Rectal smooth muscle tissue (tissue), 1 donor: ENCODE measurements at regions not wholly inside any gene's neighbourhood (a gene's known extent, or its start where the extent isn't known, plus 50 kb on each side); places are given as distances from the start of the nearest gene placed in this dataset.

ENCODE experiments used
- H3K27ac ChIP-seq: one replicate; pipeline ENCODE4 v1.7.0; 2013; ENCODE audit warnings: low read depth, low read length, inconsistent platforms
- H3K27me3 ChIP-seq: one replicate; pipeline ENCODE4 v1.7.0; 2013; ENCODE audit warnings: low read length; ENCODE audit not compliant: control insufficient read depth, insufficient read depth
- H3K36me3 ChIP-seq: one replicate; pipeline ENCODE4 v1.7.0; 2013; ENCODE audit warnings: low read length; ENCODE audit not compliant: control insufficient read depth, insufficient read depth
- H3K4me1 ChIP-seq: one replicate; pipeline ENCODE4 v1.7.0; 2013; ENCODE audit warnings: low read length; ENCODE audit not compliant: control insufficient read depth, insufficient read depth
- H3K4me3 ChIP-seq: one replicate; pipeline ENCODE4 v1.7.0; 2013; ENCODE audit warnings: low read length
- H3K9ac ChIP-seq: one replicate; pipeline ENCODE4 v1.7.0; 2013; ENCODE audit warnings: low read length

DNA sequence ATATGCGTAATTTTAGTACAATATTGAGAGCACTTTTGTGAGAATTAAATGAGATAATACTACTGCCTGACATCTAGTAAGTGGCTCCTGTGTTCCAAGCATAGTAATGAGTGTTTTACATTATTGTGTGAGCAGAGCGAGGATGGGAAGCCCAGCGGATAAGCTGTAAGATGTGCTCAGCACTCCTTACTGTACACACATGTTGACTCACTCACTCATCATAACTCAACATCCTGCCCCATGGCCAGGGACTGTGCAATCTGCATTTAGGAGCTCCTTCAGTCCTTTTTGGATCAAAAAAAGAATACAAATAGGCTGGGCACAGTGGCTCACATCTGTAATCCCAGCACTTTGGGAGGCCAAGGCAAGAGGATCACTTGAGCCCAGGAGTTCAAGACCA lies 72.9 kb upstream of the NEBL start:
- Histone ChIP-seq H3K36me3 (no peaks in the 10 kb centered on the region), H3K9ac (no peak overlapping the region), H3K4me1 (no peaks in the 10 kb centered on the region)

GRCh38 chr10:20966426-20966825 lies 69.3 kb upstream of the NEBL start:
- H3K27me3 ChIP-seq = no peaks in the 10 kb centered on the region
- H3K4me1 ChIP-seq = no peaks in the 10 kb centered on the region
- H3K4me3 ChIP-seq = no peak overlapping the region
- no peak overlapping the region for H3K9ac ChIP-seq
- no peaks in the 10 kb centered on the region for H3K36me3 ChIP-seq
- no peak overlapping the region for H3K27ac ChIP-seq

More for the DNA sequence above, 72.9 kb upstream of the NEBL start:
- no peak overlapping the region for H3K27ac ChIP-seq
- H3K27me3 ChIP-seq = no peaks in the 10 kb centered on the region
- no peak overlapping the region for H3K4me3 ChIP-seq

- Histone ChIP-seq H3K36me3 (no peaks in the 10 kb centered on the region), H3K27me3 (no peaks in the 10 kb centered on the region), H3K27ac (no peak overlapping the region), H3K9ac (no peak overlapping the region), H3K4me3 (no peak overlapping the region), H3K4me1 (no peaks in the 10 kb centered on the region)
These were observed 66.8 kb upstream of the NEBL start for GRCh38 chr10:20963721-20964595.

- Histone ChIP-seq H3K4me1 (no peaks in the 10 kb centered on the region), H3K27ac (no peak overlapping the region), H3K36me3 (no peaks in the 10 kb centered on the region), H3K9ac (no peak overlapping the region), H3K4me3 (no peak overlapping the region), H3K27me3 (no peaks in the 10 kb centered on the region)
These were observed 65.9 kb upstream of the NEBL start for GRCh38 chr10:20963056-20963455.

- Histone ChIP-seq H3K27me3 (no peaks in the 10 kb centered on the region), H3K4me1 (no peaks in the 10 kb centered on the region), H3K27ac (no peak overlapping the region), H3K9ac (no peak overlapping the region), H3K4me3 (no peak overlapping the region), H3K36me3 (no peaks in the 10 kb centered on the region)
These were observed 65.1 kb upstream of the NEBL start for GRCh38 chr10:20962165-20962564.

DNA sequence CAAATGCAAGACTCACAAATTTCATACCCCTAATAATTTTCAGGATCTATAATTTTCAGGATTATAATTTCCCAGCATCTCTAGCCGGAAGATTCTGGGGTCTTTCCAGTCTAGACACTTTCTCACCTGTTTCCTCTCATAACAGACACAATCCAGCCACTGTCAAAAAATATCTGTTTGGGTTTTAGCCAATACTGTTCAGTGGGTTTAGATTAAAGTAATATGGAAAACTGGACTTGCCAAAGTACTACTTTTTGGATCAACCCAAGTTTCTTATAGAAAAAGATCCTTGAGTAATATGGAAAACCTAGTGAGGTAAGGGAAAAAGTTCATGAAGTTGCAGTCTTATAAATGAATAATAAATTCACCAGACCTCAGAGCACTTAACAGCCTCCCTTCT lies 62.1 kb upstream of the NEBL start:
- no peak overlapping the region for H3K27ac ChIP-seq
- H3K36me3 ChIP-seq = no peaks in the 10 kb centered on the region
- H3K27me3 ChIP-seq = no peaks in the 10 kb centered on the region
- H3K9ac ChIP-seq = no peak overlapping the region
- no peak overlapping the region for H3K4me3 ChIP-seq
- no peaks in the 10 kb centered on the region for H3K4me1 ChIP-seq

GRCh38 chr10:20958764-20959163 lies 61.7 kb upstream of the NEBL start:
- H3K4me1 ChIP-seq = no peaks in the 10 kb centered on the region
- no peaks in the 10 kb centered on the region for H3K36me3 ChIP-seq
- no peak overlapping the region for H3K27ac ChIP-seq
- no peaks in the 10 kb centered on the region for H3K27me3 ChIP-seq
- H3K4me3 ChIP-seq = no peak overlapping the region
- H3K9ac ChIP-seq = no peak overlapping the region

- H3K4me1 ChIP-seq = no peaks in the 10 kb centered on the region
- H3K9ac ChIP-seq = no peak overlapping the region
- no peaks in the 10 kb centered on the region for H3K36me3 ChIP-seq
- no peak overlapping the region for H3K27ac ChIP-seq
- H3K4me3 ChIP-seq = no peak overlapping the region
- no peaks in the 10 kb centered on the region for H3K27me3 ChIP-seq
These were observed 61.1 kb upstream of the NEBL start for GRCh38 chr10:20958225-20958624.

- Histone ChIP-seq H3K4me3 (no peak overlapping the region), H3K9ac (no peak overlapping the region), H3K4me1 (no peaks in the 10 kb centered on the region), H3K27ac (no peak overlapping the region), H3K27me3 (no peaks in the 10 kb centered on the region), H3K36me3 (no peaks in the 10 kb centered on the region)
These were observed 60.6 kb upstream of the NEBL start for GRCh38 chr10:20957744-20958143.

DNA sequence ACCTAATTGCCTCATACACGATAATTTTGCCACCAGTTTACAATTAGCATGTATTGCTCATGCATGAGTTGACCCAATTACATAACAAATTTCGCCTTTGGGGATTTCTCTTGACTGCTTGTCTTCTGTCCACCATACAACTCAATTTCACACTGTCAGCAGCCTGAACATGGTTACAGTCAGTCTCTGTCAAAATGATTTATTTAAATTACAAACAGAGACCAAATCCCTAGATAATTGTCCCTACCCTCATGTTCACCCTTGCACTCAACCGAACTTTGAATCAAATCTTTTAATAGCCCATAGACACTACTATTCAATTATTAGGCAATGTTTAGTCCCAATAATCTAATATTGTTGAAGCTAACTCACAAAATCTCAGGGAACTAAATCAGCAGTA lies 59.7 kb upstream of the NEBL start:
- no peak overlapping the region for H3K27ac ChIP-seq
- no peak overlapping the region for H3K9ac ChIP-seq
- H3K4me3 ChIP-seq = no peak overlapping the region
- no peaks in the 10 kb centered on the region for H3K36me3 ChIP-seq
- no peaks in the 10 kb centered on the region for H3K27me3 ChIP-seq
- H3K4me1 ChIP-seq = no peaks in the 10 kb centered on the region

DNA sequence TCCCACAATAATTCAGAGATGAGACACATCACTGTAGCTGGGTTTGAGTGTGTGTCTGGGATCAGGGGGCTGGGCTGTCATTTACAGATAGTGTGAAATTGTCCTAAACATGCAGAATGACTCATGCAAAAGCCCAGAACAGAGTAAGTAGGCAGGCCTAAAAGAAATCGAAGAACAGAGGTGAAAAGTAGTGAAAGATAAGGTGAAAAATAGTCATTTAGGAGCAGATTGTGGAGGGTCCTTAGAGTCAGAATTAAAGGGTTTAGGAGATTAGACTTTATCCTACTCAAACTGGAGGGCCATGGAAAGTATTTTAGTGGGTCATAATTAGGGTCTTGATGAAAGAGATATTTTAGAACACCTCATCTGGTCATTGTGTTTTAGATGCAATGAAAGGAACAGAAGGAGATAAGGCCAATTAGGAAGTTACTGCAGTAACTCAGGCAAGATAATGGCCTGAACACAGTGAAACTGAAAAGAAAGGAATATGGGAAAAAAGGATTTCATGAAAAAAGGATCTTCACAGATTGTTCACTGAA lies 58.3 kb upstream of the NEBL start:
- Histone ChIP-seq H3K27me3 (no peaks in the 10 kb centered on the region), H3K9ac (no peak overlapping the region), H3K27ac (no peak overlapping the region), H3K4me1 (no peaks in the 10 kb centered on the region), H3K36me3 (no peaks in the 10 kb centered on the region), H3K4me3 (no peak overlapping the region)

GRCh38 chr10:20954519-20954918 lies 57.4 kb upstream of the NEBL start:
- Histone ChIP-seq H3K9ac (no peak overlapping the region), H3K36me3 (no peaks in the 10 kb centered on the region), H3K4me3 (no peak overlapping the region), H3K27ac (no peak overlapping the region), H3K27me3 (no peaks in the 10 kb centered on the region), H3K4me1 (no peaks in the 10 kb centered on the region)

DNA sequence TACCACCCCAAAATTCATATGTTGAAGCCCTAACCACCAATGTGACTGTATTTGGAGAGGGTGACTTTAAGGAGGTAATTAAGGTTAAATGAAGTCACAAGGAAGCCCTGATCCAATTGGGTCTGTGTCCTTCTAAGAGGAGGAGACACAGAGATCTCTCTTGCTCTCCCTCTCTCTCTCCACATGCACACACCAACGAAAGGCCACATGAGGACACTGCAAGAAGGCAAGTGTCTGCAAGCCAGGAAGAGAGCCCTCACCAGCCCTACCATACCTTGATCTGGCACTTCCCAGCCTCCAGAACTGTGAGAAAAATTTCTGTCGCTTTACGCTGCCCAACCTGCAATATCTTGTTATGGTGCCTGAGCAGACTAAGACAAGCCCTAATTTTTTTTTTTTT lies 56.0 kb upstream of the NEBL start:
- Histone ChIP-seq H3K9ac (no peak overlapping the region), H3K27me3 (no peaks in the 10 kb centered on the region), H3K27ac (no peak overlapping the region), H3K4me1 (no peaks in the 10 kb centered on the region), H3K4me3 (no peak overlapping the region), H3K36me3 (no peaks in the 10 kb centered on the region)
